ENCODE measurements at regions not wholly inside any gene's neighbourhood (a gene's known extent, or its start where the extent isn't known, plus 50 kb on each side); places are given as distances from the start of the nearest gene placed in this dataset.
A peak's percentile ranks its signal among the peaks of the same experiment; 100 is the strongest.

- intact Hi-C loops (cut with DNase I): no loop called here
- no peaks in the 10 kb centered on the region for H3K36me3 ChIP-seq
- no peak overlapping the region for H3K4me3 ChIP-seq
- H3K27me3 ChIP-seq: no peaks in the 10 kb centered on the region
- H3K27ac ChIP-seq: no peak overlapping the region
- no peaks in the 10 kb centered on the region for H3K9me3 ChIP-seq
- no peak for TF ChIP-seq CTCF (IDR thresholded peaks at IDR 0.05)
- H3K4me1 ChIP-seq: no peaks in the 10 kb centered on the region
- DNase-seq: peak; percentile 4
- no peak overlapping the region for H3K9ac ChIP-seq (ENCODE audit: low read depth in 2 of 2, low read length in 2 of 2)
Observed at GRCh38 chr2:240229603-240230235, 89.3 kb upstream of the OTOS start.

- Histone ChIP-seq H3K4me1 (no peaks in the 10 kb centered on the region), H3K4me3 (no peak overlapping the region), H3K9ac (ENCODE audit: low read depth in 2 of 2, low read length in 2 of 2) (no peak overlapping the region), H3K9me3 (no peaks in the 10 kb centered on the region), H3K36me3 (no peaks in the 10 kb centered on the region), H3K27me3 (no peaks in the 10 kb centered on the region), H3K27ac (no peak overlapping the region)
- intact Hi-C loops (cut with DNase I): no loop called here
- no peak for TF ChIP-seq CTCF (IDR thresholded peaks at IDR 0.05)
- peak; percentile 8 for DNase-seq
Observed at GRCh38 chr2:240230291-240230931, 90.0 kb upstream of the OTOS start.

- H3K9me3 ChIP-seq: no peaks in the 10 kb centered on the region
- no peaks in the 10 kb centered on the region for H3K27me3 ChIP-seq
- no peak for TF ChIP-seq CTCF (IDR thresholded peaks at IDR 0.05)
- no peak overlapping the region for H3K4me3 ChIP-seq
- H3K27ac ChIP-seq: no peak overlapping the region
- H3K9ac ChIP-seq (ENCODE audit: low read depth in 2 of 2, low read length in 2 of 2): no peak overlapping the region
- no peaks in the 10 kb centered on the region for H3K36me3 ChIP-seq
- H3K4me1 ChIP-seq: no peaks in the 10 kb centered on the region
- DNase-seq: peak; percentile 13
- intact Hi-C loops (cut with DNase I): loop anchor here (2.0 kb wide), 1 partner anchor 207 kb away; no protein-coding TSS in a partner anchor
Observed at GRCh38 chr2:240231838-240232244, 91.4 kb upstream of the OTOS start.

GRCh38 chr2:240232264-240232915 lies 91.9 kb upstream of the OTOS start:
- no peaks in the 10 kb centered on the region for H3K27me3 ChIP-seq
- no peak for TF ChIP-seq CTCF (IDR thresholded peaks at IDR 0.05)
- peak; percentile 15 for DNase-seq
- no peaks in the 10 kb centered on the region for H3K36me3 ChIP-seq
- intact Hi-C loops (cut with DNase I): loop anchor here (2.0 kb wide), 1 partner anchor 206 kb away; no protein-coding TSS in a partner anchor
- no peaks in the 10 kb centered on the region for H3K4me1 ChIP-seq
- no peaks in the 10 kb centered on the region for H3K9me3 ChIP-seq
- H3K27ac ChIP-seq: no peak overlapping the region
- H3K4me3 ChIP-seq: no peak overlapping the region
- peak overlapping the region; percentile 19 to 24 for H3K9ac ChIP-seq (ENCODE audit: low read depth in 2 of 2, low read length in 2 of 2)

GRCh38 chr2:240232961-240233884 lies 92.8 kb upstream of the OTOS start:
- DNase-seq: peak; percentile 78
- H3K27ac ChIP-seq: no peak overlapping the region
- no peaks in the 10 kb centered on the region for H3K4me1 ChIP-seq
- intact Hi-C loops (cut with DNase I): loop anchor here (2.0 kb wide), 1 partner anchor 206 kb away; no protein-coding TSS in a partner anchor
- no peaks in the 10 kb centered on the region for H3K9me3 ChIP-seq
- no peaks in the 10 kb centered on the region for H3K27me3 ChIP-seq
- TF ChIP-seq CTCF (IDR thresholded peaks at IDR 0.05): peak; percentile 66
- H3K9ac ChIP-seq (ENCODE audit: low read depth in 2 of 2, low read length in 2 of 2): peak overlapping the region in 1 of 2 donors; percentile 43
- H3K4me3 ChIP-seq: peak overlapping the region; percentile 19
- no peaks in the 10 kb centered on the region for H3K36me3 ChIP-seq

Measured in colonic mucosa (tissue), 4 donors.